ENCODE measurements at regions not wholly inside any gene's neighbourhood (a gene's known extent, or its start where the extent isn't known, plus 50 kb on each side); places are given as distances from the start of the nearest gene placed in this dataset.

GRCh38 chr1:175822580-175822979, 79.2 kb upstream of the TNR start:
- DNase-seq = no peak

- DNase-seq = no peak
Observed at GRCh38 chr1:175820456-175821025, 77.1 kb upstream of the TNR start.

GRCh38 chr1:175818929-175819328, 75.5 kb upstream of the TNR start:
- no peak for DNase-seq

GRCh38 chr1:175817445-175817844, 74.0 kb upstream of the TNR start:
- no peak for DNase-seq

GRCh38 chr1:175814885-175815284, 71.5 kb upstream of the TNR start:
- DNase-seq = no peak

GRCh38 chr1:175812936-175813335, 69.5 kb upstream of the TNR start:
- DNase-seq = no peak

GRCh38 chr1:175810305-175810704, 66.9 kb upstream of the TNR start:
- DNase-seq = no peak

- DNase-seq = no peak
Observed at GRCh38 chr1:175808999-175809398, 65.6 kb upstream of the TNR start.

- DNase-seq = no peak
Observed at GRCh38 chr1:175808573-175808972, 65.2 kb upstream of the TNR start.

- no peak for DNase-seq
Observed at GRCh38 chr1:175804561-175804960, 61.2 kb upstream of the TNR start.

- no peak for DNase-seq
Observed at GRCh38 chr1:175803413-175803812, 60.0 kb upstream of the TNR start.

- DNase-seq = no peak
Observed at GRCh38 chr1:175802407-175803123, 59.2 kb upstream of the TNR start.

- no peak for DNase-seq
Observed at GRCh38 chr1:175801979-175802378, 58.6 kb upstream of the TNR start.

- no peak for DNase-seq
Observed at GRCh38 chr1:175797576-175797975, 54.2 kb upstream of the TNR start.

GRCh38 chr1:175794586-175794985, 51.2 kb upstream of the TNR start:
- no peak for DNase-seq

GRCh38 chr1:175793617-175794016, 50.2 kb upstream of the TNR start:
- no peak for DNase-seq

Measured in CD4-positive, alpha-beta T cell treated with Interleukin-21 for 1 hour (primary cell).